NCI-H1092 (cell line): ENCODE measurements at regions not wholly inside any gene's neighbourhood (a gene's known extent, or its start where the extent isn't known, plus 50 kb on each side); places are given as distances from the start of the nearest gene placed in this dataset.
A peak's percentile ranks its signal among the peaks of the same experiment; 100 is the strongest.
"Not testable (repeated sequence)": the region's sequence is repeated elsewhere in the genome, so short reads cannot be mapped to it uniquely, and the experiment has no call there.

ENCODE experiments used
- DNase-seq: peaks from one replicate; lab custom pipeline; 2025; lab: John Stamatoyannopoulos, UW

DNA sequence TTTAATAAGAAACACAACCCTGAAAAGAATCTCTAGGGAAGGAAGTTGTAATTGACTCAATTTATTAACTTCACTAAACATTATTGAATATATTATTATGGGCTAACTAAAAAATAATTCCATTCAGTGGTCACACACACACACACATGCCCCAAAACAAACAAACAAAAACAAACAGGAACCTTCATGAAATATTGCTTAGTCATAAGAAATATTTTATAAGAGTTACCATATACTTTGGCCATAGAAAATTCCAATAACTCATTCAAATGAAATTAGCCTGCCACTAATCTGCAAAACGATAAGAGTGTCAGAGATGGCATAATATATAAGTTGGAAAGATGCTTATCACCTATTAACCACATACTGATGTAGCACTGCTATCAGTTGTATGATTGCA lies 268.4 kb upstream of the AMIGO2 start:
- DNase-seq, result no peak

DNA sequence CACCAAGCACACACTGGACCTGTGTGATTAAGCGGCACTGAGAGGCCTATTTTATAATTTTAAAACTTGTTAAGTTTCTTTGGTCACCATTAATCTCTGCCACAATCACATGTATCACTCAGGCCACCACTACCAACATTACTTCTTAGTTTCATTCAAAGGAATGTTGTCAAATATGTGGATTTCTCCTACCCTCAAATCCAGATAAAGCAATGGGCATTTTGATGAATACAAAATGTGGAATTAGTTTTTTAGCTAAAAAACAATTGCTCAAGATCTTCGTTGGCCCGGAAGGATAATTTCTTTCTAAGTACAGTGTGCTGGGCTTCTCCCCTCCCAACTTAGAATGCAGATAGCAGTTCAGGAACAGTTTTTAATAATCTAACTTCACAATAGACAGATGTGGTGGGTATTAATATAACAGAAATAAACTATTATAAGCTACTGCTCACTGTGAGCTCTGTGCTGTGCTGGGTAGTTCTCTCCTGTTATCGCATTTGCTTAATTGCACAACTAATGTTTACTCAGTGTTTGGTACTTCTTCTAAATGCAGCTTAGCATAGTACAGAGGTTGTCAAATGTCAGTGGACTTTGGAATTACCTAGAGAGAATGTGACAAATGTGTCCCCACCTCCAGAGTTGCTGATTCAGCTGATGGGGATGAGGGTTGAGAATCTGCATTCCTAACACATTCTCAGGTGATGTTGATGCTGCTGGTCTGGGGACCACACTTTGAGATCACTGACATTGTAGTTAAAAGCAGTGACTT lies 266.7 kb upstream of the AMIGO2 start:
- DNase-seq, result no peak

DNA sequence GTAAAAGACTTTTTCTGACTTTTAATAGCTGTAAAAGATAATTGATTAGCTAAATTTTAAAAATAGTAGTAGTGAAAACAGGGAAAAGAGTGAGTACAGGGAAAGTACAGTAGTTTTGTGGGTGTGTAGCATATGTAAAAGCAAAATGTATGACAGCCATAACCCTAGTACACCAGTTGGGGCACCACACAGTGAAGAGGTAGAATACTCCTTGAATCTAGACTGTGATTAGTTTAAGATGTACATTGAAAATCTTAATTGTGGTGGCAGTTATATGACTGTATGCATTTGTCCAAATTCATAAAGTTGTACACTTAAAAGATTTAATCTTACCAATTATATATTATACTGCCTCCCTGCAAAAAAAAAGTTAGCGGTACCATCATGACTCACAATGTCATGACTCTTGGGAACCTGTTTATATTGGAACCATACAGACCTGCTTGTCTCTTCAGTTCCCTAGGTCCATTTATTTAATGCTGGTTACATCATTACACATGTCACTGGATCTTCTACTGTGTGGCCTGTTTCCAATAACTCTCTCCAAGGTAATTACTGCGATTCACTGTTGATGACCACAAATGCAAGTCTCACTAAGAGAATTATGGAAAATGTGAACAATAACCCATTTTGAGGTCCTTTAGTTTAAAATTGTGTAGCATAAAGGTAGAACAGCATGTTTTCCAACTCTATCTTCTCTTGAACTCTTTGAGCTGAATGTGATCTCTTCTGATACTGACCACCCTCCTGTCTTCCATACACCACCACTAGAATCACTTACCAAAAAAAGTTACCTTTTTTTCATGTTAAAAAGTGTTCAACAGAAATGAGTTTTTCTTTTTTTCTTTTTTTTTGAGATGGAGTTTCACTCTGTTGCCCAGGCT lies 264.2 kb upstream of the AMIGO2 start:
- DNase-seq, result no peak

DNA sequence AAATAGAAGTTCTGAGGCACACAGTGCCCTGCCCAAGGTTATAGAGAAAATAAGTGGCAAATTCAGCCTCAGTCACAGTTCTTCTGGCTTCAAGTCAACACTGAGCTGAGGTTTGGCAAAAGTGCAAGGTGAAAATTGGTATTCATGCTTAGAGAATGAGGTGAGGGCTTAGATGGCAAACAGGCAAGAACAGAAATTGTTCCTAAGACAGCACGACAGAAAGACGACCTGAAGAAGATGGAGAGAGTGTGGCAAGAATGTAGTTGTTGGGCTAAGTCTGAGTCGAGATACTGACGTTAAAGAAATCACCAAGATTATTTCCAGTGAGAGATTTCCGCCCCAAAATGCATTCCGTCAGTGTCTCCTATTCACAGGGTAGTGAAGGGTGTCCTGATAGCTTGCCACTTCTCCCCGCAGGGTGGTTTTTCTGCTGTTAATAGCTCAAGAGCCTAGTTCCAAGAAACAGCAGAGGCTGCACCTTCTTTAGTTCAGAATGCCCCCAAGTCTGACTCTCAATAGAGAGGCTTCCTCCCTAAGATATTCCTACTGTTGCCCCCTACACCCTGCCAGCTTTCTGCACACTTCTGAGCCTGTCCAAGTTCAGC lies 260.8 kb upstream of the AMIGO2 start:
- DNase-seq, result no peak

DNA sequence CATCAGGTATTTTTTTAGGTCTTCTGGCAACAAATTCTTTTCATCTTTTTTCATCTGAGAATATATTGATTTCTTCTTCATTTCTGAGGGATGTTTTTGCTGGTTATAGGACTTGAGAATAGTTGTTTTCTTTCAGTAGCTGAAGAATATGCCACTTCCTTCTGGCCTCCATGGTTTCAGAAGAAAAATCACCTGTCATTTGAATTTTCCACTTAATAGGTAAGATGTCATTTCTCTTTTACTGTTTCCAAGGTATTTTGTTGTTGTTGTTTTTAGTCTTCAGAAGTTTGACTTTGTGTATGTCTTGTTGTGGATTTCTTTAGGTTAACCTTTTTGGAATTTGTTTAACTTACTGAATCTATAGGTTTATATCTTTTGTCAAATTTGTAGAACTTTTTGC lies 257.8 kb upstream of the AMIGO2 start:
- no peak for DNase-seq

DNA sequence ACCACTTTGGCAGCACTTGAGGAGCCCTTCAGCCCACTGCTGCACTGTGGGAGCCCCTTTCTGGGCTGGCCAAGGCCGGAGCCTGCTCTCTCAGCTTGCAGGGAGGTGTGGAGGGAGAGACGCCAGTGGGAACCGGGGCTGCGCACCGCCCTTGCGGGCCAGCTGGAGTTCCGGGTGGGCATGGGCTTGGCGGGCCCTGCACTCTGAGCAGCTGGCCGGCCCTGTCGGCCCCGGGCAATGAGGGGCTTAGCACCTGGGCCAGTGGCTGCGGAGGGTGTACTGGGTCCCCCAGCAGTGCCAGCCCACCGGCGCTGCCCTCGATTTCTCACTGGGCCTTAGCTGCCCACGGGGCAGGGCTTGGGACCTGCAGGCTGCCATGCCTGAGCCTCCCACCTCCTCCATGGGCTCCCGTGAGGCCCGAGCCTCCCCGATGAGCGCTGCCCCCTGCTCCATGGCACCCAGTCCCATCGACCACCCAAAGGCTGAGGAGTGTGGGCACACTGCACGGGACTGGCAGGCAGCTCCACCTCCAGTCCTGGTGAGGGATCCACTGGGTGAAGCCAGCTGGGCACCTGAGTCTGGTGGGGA lies 253.6 kb upstream of the AMIGO2 start:
- not testable (repeated sequence) for DNase-seq

DNA sequence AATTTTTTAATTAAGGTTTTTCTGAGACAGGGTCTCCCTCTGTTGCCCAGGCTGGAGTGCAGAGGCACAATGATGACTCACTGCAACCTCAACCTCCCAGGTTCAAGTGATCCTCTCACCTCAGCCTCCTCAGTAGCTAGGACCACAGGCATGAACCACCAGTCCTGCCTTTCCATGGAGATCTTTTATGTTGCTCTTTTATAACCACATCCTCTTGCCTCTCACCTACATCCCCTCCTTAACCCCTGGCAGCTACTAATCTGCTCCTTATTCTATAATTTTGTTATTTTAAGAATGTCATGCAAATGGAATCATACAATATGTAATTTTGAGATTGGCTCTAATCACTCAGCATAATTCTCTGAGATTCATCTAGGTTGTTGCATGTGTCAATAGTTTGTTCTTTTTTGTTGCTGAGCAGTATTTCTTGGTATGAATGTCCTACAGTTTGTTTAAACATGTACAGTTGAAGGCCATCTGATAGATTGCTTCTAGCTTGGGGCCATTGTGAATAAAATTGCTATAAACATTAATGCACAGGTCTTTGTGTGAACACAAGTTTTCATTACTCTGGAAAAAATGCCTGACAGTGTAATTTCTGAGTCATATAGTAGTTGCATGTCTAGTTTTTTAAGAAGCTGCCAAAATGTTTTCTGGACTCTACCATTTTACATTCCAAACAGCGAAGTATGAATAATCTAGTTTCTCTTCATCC lies 249.2 kb upstream of the AMIGO2 start:
- no peak for DNase-seq

DNA sequence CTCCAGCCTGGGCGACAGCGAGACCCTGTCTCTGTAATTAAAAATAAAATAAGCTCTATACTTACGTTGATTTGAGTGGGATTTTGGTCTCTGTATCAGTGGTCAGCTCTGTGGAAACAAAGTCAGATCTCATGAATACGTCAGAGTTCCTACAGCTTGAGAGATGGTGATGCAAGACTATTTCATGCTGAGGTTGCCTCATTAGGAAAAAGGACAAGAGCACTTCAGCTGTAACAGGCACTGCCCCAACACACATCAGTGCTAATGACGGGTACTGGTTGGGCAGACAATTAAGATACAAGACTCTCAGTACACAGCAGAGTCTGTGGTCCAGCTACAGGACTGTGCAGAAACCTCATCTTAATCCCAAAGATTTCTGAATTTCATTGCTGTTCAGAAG lies 246.4 kb upstream of the AMIGO2 start:
- peak; percentile 14 for DNase-seq

DNA sequence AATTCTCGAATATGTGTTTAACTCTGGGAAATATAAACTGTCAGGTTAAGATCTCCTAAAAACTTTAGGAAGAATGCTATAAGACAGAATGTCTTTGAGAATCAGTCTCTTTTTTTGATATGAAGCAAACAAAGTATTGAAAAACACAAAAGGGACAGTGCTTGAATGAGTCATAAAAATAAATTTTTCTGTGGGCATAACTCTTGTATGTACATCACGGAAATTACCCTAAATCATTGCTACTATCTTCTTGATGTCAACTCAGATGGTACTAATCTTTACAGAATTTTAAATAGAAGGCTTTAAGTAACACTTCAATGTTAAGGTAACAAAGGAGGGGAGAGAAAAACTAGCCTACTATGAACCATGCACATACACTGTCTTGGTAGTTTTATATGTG lies 244.0 kb upstream of the AMIGO2 start:
- DNase-seq, result no peak

DNA sequence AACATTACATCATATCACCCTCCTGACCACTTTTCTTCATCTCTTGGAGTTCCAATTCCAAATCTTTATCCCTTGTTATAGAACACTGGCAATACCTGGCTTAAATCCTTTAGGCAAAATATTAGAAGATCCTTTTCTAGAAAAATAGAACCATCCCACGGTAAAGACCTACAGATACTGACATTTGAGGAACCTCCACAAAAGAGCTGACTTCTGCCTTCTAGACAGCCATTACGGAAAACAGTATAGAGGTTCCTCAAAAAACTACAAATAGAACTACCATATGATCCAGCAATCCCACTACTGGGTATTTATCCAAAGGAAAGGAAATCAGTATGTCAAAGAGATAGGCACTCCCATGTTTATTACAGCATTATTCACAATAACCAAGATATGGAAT lies 241.7 kb upstream of the AMIGO2 start:
- no peak for DNase-seq

DNA sequence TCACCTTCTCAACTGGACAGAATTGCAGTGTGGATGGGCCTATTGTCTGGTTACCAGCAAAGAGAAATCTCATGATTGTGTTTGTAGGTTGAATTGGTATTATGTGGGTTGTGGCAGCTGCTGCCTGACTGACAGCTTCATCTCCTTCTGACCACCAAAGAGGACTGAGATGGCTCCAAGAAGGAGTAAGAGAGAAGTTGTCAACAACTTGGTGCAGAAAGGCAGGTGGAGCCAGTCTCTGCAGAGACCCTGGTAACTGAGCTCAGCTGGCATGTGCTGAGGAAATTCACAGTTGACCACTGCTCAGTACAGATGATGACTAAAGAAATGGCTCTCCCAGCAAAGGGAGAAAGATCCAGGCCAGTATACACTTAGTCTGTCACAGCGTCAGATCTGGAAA lies 240.0 kb upstream of the AMIGO2 start:
- DNase-seq, result no peak

DNA sequence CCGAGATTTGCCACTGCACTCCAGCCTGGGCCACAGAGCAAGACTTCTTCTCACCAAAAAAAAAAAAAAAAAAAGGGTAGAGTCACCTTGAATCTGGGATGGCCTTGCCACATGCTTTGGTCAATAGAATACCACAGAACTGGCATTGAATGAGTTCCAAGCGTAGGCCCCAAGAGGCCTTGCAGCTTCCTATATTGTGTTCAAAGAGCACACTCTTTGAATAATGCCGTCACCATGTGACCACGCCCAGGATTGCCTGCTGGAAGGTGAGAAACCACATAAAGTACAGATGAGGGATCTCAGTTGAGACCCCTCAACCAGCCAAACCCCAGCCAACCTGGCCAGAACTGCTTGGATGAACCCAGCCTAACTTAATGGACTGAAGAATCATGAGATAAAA lies 239.2 kb upstream of the AMIGO2 start:
- DNase-seq, result no peak

DNA sequence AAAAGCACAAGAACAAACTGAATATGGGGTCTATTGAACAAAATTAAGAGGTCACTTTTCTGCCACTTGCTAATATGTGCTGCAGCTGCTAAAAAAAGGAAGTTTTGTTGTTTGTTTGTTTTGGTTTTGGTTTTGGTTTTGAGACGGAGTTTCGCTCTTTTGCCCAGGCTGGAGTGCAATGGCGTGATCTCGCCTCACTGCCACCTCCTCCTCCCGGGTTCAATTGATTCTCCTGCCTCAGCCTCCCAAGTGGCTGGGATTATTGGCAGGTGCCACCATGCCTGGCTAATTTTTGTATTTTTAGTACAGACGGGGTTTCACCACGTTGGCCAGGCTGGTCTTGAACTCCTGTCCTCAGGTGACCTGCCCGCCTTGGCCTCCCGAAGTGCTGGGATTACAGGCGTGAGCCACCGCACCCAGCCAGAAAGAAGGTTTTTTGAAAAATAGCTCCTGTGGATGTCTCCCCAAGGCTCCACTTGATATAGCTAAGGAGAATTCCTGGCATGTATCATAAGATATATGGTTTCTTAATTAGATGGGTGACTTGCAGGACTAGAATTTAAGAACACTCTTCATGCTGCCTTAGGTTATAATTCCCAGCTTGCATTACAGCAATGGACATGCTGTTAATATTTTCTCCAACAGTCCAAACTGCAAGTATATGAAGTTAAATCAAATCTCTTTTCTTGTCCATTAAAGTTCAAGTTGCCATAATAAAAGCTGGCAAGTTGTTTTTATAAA lies 237.6 kb upstream of the AMIGO2 start:
- DNase-seq, result no peak

DNA sequence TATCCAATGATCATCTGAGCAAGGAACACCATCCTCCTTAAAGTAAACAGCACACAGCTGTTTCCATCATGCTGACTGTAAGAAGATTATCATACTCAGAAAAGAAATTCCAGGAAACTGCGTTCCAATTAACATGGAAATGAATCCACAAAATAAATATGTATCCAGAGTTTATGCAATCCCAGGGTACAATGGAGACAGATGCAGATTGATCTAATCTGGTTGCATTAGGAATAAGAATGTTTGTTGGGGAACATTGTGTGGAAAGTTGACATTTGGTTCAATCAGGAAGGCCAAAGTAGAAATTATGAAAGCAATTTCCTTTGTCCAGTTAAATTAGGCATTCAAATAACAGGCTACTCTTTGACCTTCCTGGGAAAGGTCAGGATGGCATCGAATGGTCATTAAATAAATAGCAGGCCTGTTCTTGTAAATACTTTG lies 236.9 kb upstream of the AMIGO2 start:
- no peak for DNase-seq

DNA sequence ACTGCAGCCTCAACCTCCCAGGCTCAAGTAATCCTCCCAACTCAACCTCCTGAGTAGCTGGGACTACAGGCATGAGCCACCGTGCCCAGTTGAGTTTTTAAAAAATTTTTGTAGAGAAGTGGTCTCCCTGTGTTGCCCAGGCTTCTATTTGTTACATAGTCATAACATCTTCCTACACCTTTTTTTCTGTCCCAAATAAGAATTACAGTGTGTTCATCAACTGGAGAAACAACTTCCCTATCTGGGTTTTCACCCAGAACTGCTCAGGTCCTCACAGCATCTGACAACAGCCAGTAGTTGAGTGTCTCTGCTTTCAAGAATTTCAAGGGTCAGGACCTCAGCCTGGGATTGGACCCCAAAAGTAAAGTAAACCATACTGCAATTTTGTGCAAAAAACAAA lies 235.2 kb upstream of the AMIGO2 start:
- no peak for DNase-seq

DNA sequence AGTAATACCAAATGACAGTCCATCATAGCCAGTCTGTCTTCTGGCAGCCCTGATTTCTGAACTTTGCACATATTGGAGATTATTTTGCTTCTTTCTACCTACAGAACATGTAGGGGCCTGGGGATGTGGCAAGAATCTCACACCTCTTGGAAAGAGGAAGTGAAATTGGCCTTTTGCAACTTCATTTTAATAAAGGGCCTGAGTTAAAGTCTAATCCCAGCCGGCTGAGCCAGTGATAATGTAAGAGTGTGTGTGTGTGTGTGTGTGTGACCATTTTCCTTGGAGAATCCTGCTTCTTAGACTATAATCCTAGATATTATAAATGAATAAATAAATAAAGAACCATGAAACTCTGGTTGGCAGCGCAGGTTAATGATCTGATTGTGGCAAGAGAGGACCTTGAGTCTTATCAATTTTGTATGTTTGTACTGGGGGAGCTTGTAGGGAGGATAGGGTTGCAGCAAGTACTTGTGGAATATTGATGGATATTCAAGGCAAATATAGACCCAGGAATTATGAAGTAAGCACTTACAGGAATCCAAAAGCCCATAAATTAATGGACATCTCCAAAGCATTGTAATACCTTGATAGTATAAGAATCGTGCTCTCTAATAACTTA lies 233.2 kb upstream of the AMIGO2 start:
- DNase-seq, result no peak

DNA sequence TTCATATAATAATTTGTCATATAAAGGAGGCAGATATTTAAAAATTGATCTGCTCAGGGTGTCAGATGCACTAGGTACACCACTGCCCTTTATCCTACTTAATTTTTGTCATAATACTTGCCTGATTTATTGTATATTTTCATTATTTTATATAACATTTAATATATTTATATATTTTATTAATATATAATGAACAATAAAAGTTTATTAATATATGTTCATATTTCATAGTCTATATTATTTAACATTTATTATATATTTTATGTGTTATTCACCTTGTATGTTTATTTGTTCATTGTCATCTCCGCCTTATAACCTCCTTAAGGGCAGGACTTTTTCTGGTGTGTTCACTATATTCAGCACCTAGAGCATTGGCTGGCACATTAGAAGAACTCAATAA lies 232.4 kb upstream of the AMIGO2 start:
- DNase-seq, result no peak

DNA sequence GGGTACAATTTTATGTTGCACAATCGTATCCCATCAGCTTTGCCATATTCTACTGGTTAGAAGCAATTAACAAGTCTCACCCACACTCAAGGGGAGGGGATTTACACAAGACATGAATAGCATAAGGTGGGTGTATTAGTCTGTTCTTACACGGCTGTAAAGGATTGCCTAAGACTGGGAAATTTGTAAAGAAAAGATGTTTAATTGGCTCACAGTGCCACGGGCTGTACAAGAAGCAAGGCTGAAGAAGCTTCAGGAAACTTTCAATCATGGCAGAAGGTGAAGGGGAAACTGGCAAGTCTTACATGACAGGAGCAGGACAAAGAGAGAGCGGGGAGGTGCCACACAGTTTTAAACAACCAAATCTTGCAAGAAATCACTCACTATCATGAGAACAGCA lies 231.8 kb upstream of the AMIGO2 start:
- DNase-seq, result no peak

DNA sequence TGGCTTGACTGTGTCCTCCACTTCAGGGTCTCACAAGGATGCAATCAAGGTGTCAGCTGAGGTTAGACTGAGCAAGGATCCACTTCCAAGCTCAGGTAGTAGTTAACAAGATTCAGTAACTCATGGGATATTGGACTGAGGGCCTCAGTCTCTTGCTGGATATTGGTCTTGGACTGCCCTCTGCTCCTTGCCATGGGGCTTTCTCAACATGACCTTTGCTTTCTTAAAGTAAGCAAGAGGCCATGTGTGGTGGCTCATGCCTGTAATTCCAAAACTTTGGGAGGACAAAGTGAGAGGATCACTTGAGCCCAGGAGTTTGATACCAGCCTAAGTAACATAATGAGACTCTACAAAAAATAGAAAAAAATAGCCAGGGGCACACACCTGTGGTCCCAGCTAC lies 231.3 kb upstream of the AMIGO2 start:
- no peak for DNase-seq

DNA sequence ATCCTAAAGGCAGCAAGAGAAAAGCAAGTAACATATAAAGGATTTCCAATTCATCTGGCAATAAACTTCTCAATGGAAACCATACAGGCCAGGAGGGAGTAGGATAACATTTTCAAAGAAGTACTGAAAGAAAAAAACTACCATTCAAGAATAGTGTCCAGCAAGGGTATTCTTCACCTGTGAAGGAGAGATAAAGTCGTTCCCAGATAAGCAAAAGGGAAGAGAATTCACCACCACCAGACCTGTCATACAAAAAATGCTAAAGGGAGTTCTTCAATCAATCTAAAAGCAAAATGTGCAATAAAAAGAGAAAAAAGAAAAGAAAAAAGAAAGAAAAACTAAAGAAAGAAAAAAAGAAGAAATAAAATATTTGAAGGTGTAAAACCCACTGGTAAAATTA lies 228.9 kb upstream of the AMIGO2 start:
- DNase-seq, result no peak
